Nucleus accumbens (tissue), 56 donors: ENCODE measurements at regions not wholly inside any gene's neighbourhood (a gene's known extent, or its start where the extent isn't known, plus 50 kb on each side); places are given as distances from the start of the nearest gene placed in this dataset.
A peak's percentile ranks its signal among the peaks of the same experiment; 100 is the strongest.

Source experiments
- DNase-seq, 56 donors: peaks; one replicate each; lab custom pipeline; 2025; lab: John Stamatoyannopoulos, UW

DNA sequence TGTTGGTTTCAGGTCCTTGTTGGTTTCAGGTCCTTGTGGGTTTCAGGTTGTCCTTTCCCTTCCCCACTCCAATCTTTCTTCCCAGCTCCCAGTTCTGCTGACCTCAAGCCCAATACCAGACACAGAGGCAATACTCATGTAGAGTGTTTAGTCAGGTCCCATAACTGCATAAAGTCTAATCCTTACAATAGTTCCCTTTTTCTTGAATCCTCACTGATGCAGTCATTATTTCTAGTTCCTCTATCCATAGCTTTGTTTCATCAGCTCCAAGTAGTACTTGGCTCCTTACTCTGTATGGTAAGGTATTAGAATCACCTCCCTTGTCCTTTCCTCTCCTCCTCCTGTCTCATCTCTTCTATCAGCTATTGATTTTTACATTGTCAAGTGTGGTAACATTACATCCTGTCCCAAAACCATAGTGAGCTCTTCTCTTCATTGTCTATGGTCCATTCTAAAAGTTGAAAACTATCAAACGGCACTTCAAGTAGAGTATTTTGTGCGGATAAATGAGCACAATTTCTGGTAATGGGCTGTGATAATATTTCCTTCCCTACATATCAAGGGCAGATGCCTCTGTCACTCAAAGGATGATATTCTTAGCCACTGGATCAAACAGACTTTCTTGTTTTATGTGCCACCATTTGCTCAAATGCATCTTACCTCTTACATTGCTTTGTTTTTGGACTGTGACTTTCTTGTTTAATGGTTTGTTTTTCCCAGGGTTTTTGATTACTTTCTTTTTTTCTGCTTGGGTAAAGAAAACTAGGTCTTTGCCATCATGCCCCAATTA lies 57.2 kb upstream of the JDP2 start:
- no peak for DNase-seq

GRCh38 chr14:75371297-75371696 lies 56.5 kb upstream of the JDP2 start:
- DNase-seq, result no peak

DNA sequence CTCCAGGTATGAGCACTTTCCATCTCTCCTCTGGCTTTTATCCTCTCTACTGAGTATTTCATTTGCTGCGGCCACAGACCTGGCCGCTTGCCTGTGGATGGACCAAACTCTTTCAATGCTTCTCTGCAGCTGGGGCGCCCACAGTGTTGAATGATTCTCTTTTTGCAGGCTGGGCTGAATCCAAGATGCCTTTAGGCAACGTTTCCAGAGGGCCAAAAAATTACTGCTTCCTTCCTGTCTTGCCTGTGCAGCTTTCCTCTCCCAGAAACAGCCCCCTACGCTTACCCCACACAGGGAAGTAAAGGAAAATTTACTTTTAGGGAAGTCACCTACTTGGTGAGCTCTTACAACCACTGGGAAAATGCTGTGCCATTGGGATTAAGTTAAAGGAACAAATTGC lies 55.6 kb upstream of the JDP2 start:
- DNase-seq, result peak in 51 of 56 donors; percentile 3 to 86 (median 51)

DNA sequence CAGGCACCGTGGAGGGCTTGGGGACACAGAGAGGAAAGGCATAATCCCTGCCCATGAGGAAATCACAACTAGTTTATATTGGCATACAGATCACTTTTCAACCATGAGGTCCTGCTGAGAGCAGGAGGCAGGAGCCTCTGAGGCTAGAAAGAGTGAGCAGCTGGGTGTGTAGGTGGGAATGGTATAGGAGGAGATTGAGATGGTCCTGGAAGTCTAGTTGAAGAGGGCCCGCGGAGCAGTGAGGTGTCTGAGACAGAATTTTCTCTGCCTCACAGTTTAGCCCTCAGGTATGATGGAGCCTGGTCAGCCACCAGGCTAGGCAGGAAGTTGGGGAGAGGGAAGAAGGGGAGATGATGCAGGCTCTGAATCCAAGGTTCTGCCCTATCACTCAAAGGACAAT lies 54.7 kb upstream of the JDP2 start:
- no peak for DNase-seq

DNA sequence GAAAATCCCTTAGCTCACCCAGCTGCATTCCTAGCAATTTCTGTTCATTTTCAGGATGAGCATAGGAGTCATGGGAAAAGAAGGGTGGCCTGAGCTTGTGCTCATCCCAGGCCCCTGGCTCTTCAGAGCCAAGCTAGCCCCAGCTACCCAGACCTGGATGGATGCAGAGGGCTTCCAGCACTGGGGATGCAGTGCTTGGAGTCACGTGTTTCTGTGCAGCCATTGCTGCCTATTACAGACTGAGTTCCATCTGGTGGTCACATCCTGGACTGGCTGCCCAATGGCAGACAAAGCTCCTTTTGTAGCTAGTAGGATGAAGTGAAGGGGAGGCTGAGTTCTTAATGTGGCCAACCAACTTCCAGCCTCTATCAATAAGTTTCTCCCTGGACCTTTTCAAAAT lies 54.2 kb upstream of the JDP2 start:
- peak in 42 of 56 donors; percentile 1 to 73 (median 28) for DNase-seq

- no peak for DNase-seq
Observed at GRCh38 chr14:75374911-75375310, 52.9 kb upstream of the JDP2 start.

- no peak for DNase-seq
Observed at GRCh38 chr14:75375983-75376382, 51.8 kb upstream of the JDP2 start.
